NB4 (cell line): ENCODE measurements at regions not wholly inside any gene's neighbourhood (a gene's known extent, or its start where the extent isn't known, plus 50 kb on each side); places are given as distances from the start of the nearest gene placed in this dataset.

Source experiments
- DNase-seq: peaks from one replicate; pipeline ENCODE4 v3.0.0; 2010; ENCODE audit warnings: low read depth
- H3K4me3 ChIP-seq: one replicate; pipeline ENCODE4 v1.5.1; 2011; ENCODE audit warnings: mild to moderate bottlenecking, low read depth, low read length, moderate library complexity
- MYC ChIP-seq: IDR thresholded peaks from 2 replicates; pipeline ENCODE4 v1.6.1; 2011; ENCODE audit warnings: low read depth, low read length
- POLR2A ChIP-seq: IDR thresholded peaks from 2 replicates; pipeline ENCODE4 v1.6.1; 2011; ENCODE audit warnings: mild to moderate bottlenecking; ENCODE audit not compliant: insufficient read length; ENCODE audit errors: extremely low read depth
- TF ChIP-seq, protein P1 (sequence below): IDR thresholded peaks from one replicate; pipeline ENCODE4 v1.5.1; 2012; ENCODE audit warnings: low read depth, low read length
- TF ChIP-seq, protein P2 (sequence below): IDR thresholded peaks from 2 replicates; pipeline ENCODE4 v1.6.1; 2011; ENCODE audit warnings: low read depth, low read length

DNA sequence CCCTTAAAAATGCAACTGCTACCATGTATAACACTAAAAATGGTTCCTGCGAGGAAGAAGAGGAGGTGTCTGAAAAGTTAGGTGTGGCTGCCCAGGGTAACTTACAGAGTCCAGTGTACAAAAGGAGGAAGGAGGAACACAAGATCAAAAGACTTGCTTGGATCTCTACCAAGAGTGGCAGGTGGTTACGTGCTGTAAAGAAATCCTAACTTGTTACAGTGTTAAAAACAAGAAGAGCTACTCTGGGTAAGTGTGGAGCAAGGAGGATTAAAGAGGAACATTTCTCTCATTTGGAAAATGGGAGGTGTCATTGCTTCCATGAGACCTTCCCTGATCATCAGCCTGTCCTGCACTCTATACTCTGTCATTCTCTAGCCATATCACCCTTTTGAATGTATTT, 242.0 kb downstream of the PTTG2 start:
- H3K4me3 ChIP-seq, result no peak overlapping the region
- no peak for DNase-seq
- no peak for TF ChIP-seq POLR2A
- TF ChIP-seq, protein P1, sequence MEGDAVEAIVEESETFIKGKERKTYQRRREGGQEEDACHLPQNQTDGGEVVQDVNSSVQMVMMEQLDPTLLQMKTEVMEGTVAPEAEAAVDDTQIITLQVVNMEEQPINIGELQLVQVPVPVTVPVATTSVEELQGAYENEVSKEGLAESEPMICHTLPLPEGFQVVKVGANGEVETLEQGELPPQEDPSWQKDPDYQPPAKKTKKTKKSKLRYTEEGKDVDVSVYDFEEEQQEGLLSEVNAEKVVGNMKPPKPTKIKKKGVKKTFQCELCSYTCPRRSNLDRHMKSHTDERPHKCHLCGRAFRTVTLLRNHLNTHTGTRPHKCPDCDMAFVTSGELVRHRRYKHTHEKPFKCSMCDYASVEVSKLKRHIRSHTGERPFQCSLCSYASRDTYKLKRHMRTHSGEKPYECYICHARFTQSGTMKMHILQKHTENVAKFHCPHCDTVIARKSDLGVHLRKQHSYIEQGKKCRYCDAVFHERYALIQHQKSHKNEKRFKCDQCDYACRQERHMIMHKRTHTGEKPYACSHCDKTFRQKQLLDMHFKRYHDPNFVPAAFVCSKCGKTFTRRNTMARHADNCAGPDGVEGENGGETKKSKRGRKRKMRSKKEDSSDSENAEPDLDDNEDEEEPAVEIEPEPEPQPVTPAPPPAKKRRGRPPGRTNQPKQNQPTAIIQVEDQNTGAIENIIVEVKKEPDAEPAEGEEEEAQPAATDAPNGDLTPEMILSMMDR, result no peak

DNA sequence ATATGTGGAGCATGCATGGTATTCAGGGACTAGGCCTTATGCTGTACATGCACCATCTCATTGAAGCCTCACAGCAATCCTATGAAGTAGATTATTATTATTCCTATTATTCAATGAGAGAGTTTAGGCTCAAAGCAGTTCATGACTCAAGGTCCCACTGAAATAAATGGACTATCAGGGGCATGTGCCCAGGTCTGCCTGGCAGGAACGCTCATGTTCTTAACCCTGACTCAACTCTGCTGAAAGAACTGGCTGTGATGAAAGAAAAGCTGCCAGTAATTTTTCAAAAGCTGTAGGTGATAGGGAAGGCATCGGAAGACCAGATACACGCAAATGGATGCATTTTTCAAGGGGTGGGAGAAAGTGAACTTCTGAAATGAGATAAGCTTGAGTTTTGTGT, 243.4 kb downstream of the PTTG2 start:
- H3K4me3 ChIP-seq, result no peak overlapping the region
- TF ChIP-seq, protein P1, result no peak
- TF ChIP-seq, protein P2, sequence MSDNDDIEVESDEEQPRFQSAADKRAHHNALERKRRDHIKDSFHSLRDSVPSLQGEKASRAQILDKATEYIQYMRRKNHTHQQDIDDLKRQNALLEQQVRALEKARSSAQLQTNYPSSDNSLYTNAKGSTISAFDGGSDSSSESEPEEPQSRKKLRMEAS, result no peak
- TF ChIP-seq MYC, result no peak
- TF ChIP-seq POLR2A, result no peak
- no peak for DNase-seq

DNA sequence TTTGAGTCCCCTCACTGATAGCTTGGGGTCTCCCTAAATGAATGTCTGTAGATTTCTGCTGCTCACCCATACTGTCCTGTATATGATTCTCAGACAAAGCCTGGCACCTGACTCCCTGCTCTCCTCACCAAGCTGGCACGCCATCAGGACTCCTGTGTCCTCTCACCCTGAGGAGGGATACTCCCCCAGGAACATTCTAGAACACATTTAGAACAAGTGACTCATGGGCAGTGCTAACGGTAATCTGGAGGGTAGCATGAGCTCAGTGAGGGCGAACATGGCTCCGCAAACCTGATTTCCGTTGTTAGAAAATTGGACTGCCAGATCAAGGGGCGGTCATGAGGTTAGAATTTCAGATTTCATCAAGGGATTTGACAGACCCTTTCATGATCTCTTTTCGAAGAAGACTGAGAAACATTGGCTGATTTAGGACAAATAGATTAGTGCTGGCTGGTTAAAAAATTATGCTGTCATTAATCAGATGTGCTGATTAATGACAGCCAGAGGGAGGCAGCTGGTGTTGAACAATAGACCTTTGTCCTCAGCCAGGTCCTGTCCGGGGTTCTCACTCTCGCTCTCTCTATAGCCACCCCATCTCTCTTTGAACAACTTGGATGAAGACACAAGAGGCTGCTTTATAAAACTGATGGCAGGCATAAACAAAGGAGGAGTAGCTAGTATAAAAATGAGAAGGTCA, 244.3 kb downstream of the PTTG2 start:
- H3K4me3 ChIP-seq, result no peak overlapping the region
- DNase-seq, result no peak
- TF ChIP-seq, protein P2, result no peak
- no peak for TF ChIP-seq MYC

DNA sequence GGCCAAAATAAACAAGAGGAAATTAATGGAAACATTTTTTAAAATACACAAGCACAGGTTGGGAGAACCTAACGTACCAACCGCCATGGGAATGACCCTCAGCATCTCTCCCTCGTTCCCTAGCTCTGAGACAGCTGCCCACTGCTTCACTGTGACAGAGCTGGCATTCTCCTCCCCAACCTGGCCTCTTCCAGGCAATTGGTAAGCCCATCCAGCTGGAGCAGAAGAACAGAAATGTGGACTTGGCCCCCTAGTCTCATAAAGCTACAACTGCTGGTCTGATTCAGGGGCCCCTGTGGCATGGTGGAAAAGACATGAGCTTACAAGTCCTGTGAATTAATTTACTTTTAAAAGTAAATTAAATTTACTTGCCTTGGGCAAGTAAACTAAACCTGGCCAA, 245.1 kb downstream of the PTTG2 start:
- TF ChIP-seq, protein P1, result no peak
- no peak for TF ChIP-seq MYC
- TF ChIP-seq POLR2A, result no peak
- TF ChIP-seq, protein P2, result no peak
- H3K4me3 ChIP-seq, result no peak overlapping the region
- no peak for DNase-seq

DNA sequence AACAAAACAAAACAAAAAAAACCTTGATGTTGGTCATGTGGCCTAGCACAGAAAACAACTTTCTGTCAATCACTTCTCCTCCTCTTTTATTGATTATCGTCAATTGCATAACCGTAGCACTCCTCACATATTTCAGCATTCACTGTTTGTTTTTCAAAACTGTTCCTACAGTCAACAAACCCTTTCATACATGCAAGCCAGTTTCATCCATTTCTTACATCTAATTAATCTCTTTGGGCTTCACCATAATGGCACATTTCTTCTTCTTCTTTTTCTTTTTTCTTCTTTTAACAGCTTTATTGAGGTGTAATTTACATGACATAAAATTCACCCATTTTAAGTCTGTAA, 246.9 kb downstream of the PTTG2 start:
- TF ChIP-seq, protein P1, result no peak
- TF ChIP-seq, protein P2, result no peak
- no peak for TF ChIP-seq MYC
- TF ChIP-seq POLR2A, result no peak
- no peak for DNase-seq
- H3K4me3 ChIP-seq, result no peak overlapping the region

DNA sequence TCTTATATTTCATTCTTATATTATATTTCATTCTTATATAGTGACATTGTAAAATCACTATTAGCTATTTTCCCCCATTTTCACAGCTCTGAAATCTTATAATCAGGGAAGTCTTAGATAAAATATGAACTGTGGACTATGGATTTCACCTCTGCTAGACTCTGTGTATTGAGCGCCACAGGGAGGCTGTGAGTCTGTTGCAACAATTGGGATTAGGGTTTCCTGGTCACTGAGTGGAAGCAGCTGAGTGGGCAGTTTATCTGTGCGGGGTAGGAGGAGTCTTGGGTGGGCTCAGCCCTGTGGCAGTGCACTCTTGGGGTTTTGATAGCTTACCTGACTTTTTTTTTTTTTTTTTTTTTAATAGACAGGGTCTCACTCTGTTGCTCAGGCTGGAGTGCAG, 249.5 kb downstream of the PTTG2 start:
- no peak overlapping the region for H3K4me3 ChIP-seq
- TF ChIP-seq POLR2A (no peak), MYC (no peak)
- TF ChIP-seq, protein P1, result no peak
- TF ChIP-seq, protein P2, result no peak
- DNase-seq, result no peak
